Inflammatory macrophage treated with lipopolysaccharide for 1 hour (primary cell): ENCODE measurements at regions not wholly inside any gene's neighbourhood (a gene's known extent, or its start where the extent isn't known, plus 50 kb on each side); places are given as distances from the start of the nearest gene placed in this dataset.

Source experiments
- DNase-seq, 2 donors: peaks; one replicate each; pipeline ENCODE4 v3.0.0-alpha.2; 2020 to 2022

DNA sequence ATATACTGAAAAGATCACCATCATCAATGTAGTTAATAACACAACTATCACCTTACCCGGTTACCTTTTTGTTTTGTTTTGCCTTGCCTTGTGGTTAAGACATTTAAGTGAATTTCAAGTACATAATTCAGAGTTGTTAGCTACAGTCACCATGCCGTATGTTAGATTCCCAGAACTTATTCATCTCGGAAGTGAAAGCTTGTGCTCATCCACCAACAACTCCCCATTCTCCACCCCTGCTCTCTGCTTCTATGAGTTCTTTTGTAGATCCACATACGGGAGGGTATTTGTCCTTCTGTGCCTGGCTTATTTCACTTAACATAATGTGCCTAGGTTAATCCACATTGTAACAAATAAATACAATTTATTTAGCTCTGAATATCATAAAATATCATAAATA lies 182.8 kb upstream of the ADARB2 start:
- DNase-seq, result no peak

GRCh38 chr10:1911771-1912170 lies 174.4 kb upstream of the ADARB2 start:
- no peak for DNase-seq

DNA sequence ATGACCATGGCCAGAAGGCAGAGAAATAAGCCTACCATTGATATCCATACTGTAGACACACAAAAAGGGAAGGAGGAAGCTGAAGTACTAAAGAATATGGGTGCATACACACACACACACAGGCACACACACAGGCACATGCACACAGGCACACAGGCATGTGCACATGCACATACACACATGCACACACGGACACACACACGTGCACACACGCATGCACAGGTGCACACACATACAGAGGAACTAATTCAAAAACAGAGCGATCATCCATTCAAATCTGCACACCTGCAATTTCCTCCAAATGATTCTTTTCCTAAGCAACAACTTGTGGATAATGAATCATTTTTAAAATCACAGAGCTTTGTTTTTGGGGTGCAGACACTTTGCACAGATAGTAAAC lies 166.7 kb upstream of the ADARB2 start:
- no peak for DNase-seq

DNA sequence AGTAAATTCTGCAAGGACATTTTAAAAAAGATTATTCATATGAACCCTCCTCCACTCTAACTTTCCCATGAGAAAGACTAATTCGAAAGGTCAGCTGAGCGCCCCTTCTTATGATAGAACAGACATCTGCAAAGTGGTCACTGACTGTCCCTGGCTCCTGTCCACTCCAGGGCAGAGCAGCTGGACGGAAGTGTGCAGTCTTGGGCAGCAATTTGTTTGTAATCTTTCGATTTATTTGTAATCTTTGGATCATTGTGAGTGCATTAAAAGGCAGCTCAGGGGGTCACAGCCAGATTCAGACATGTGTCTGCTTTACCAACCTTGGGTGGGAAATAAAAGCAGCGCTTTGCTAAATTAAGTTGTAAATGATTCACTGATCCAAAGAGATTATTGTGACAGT lies 158.8 kb upstream of the ADARB2 start:
- DNase-seq, result no peak

DNA sequence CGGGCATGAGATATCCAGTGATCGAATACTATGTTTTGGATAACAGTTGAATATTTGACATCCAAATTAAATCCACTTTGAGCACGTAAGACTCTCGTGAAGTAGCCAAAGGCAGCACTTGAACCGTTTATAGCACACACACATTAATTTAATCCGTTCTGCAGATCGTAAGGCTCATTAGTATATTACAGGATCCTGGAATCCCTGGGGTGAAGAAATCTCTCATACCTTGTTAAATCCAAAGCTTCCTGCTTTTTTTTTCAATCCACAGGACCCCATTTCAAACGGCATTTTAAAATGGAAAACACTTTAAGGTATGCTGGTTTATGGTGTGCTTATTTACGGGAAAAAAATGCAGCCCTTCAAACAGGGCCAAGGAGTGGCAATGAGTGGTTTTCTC lies 158.4 kb upstream of the ADARB2 start:
- DNase-seq, result no peak

DNA sequence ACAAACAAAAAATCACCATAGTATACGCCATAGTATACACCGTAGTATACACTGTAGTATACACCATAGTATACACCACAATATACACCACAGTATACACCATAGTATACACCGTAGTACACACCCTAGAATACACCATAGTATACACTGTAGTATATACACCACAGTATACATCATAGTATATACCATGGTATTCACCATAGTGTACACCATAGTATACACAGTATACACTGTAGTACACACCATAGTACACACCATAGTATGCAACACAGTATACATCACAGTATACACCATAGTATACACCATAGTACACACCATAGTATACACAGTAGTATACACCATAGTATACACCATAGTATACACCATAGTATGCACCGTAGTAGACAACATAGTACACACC lies 157.6 kb upstream of the ADARB2 start:
- DNase-seq, result no peak

DNA sequence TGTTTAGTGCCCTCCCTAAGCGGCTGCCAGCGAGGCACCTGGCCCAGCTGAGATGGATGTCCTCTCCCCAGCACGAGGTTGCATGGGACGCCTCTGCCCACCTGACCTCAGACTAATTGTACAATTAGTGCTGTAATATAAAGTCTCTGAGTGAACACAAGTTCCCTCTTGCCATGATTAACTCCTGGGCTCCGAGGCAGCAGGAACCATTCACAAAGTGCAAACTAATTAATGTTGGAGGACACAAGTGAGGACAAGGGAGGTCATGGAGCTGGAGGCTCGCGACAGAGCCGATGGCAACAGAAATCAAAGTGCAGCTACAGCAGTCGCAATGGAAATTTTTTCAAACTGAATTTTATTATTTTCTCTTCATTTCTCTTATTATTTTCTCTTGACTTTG lies 156.6 kb upstream of the ADARB2 start:
- no peak for DNase-seq

DNA sequence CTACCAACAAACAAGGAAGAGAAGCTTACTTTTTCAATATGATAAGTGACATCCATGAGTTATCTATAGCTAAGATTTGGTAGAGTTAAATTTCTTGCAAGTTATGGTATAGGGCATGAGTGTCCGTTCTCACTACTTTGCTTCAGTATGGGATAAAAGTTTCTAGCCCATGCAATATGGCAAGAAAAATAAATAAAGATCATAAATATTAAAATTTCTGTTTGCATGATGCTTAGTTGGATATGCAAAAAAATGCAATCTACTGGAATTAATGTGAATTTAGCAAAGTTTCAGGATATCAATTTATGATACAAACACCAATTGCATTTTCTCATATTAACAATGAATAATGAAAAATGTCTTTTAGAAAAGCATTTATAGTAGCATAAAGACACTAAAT lies 148.7 kb upstream of the ADARB2 start:
- no peak for DNase-seq

- DNase-seq, result no peak
Measured at GRCh38 chr10:1882728-1883127, 145.4 kb upstream of the ADARB2 start.

DNA sequence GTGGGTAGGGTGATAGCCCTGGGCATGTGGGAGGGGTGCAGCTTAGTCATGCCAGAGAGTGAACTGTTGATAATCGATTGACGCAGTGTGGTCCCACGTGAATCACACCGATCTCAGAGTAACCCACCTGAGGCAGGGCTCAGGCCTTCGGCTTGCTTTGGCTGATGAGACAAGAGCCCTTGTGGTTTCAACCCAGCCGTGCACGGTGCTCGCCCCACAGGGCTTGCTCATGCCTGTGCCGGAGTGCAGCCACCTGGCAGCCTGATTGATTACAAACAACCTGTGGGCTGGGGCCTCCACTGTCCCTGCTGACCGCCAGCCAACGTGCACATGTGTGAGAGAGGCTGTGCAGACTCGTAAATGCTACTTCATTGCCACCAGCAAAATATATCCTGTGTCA lies 144.9 kb upstream of the ADARB2 start:
- no peak for DNase-seq

GRCh38 chr10:1881636-1882035 lies 144.3 kb upstream of the ADARB2 start:
- no peak for DNase-seq

GRCh38 chr10:1874533-1874932 lies 137.2 kb upstream of the ADARB2 start:
- DNase-seq, result no peak

- DNase-seq, result no peak
Measured at GRCh38 chr10:1873661-1874315, 136.5 kb upstream of the ADARB2 start.

- no peak for DNase-seq
Measured at GRCh38 chr10:1872151-1872726, 134.9 kb upstream of the ADARB2 start.

GRCh38 chr10:1870491-1870890 lies 133.2 kb upstream of the ADARB2 start:
- DNase-seq, result no peak

DNA sequence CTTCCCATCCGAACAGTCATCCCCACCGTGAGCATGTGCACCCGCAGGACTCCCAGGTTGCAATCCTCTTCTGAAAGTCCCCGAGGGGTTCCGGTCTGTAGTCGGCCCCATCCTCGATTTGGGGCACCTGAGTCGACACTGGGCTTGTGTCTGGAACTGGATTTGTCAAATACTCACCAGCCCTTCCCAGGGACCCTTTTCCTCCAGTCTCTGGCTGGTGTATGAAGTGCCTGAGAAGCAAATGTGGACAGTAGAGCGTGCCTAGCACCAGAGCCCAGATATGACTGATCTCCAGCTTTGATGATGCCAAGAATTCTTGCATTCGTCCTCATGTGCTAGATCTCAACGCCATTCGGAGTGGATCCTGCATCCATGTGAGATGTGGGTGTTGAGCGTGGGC lies 132.5 kb upstream of the ADARB2 start:
- no peak for DNase-seq

GRCh38 chr10:1860351-1860750 lies 123.0 kb upstream of the ADARB2 start:
- no peak for DNase-seq

- DNase-seq, result no peak
Measured at GRCh38 chr10:1858547-1858946, 121.2 kb upstream of the ADARB2 start.

DNA sequence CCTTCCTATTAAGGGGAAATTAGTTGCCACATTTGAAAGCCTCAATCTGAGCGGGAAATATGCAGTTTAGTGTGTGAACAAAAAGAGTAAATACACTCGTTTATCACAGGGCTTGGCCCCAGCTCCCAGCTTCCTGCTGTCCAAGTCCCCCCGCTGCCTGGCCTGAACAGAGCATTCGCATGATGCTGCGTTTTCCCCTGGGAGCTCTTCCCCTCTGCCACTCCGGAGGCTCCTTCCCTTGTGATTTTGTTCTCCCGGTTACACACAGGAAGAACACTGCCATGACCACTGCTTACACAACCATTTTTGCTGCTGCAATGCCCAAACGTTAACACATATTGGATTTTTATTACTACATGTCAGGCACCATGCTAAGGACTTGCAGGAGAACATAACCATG lies 120.7 kb upstream of the ADARB2 start:
- DNase-seq, result no peak

DNA sequence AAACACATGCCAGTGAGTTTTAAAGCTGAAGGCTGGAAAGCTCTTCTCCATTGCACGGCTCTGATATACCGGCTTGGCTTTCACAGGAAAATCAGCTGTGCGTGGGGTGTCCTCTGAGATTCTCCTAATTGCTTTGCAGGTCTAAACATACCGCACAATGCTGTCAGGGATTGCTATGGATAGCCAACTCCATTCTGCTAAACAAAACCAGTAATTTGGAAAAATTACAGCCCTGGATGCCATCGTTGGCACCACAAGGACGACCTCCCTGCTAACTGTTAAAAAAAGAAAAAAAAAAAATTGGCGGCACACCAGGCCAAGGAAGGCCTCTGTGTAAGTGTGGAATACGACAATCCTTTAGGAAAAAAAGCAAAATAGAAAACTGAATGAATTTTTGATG lies 118.6 kb upstream of the ADARB2 start:
- no peak for DNase-seq

GRCh38 chr10:1854271-1854670 lies 116.9 kb upstream of the ADARB2 start:
- DNase-seq, result no peak

GRCh38 chr10:1853801-1854200 lies 116.5 kb upstream of the ADARB2 start:
- no peak for DNase-seq

DNA sequence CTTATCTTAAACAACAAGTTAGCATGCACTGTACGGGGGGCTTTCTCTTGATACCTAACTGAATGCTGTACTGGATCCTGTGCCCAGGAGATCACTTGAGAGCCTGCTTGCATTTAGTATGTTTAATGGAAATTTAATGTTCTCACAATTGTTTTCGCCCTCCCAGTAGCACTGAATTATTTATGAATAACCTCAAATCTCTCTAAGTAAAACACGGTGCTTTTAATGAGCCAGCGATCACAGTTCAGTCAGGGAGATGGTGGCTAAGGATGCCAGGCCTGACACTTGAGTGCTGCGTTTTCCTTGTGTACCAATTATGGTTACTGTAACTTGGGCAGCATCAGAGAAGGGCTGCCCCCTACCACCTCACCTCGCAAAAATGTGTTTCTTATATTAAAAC lies 115.5 kb upstream of the ADARB2 start:
- no peak for DNase-seq

GRCh38 chr10:1851762-1852161 lies 114.4 kb upstream of the ADARB2 start:
- DNase-seq, result no peak

GRCh38 chr10:1850971-1851527 lies 113.7 kb upstream of the ADARB2 start:
- no peak for DNase-seq
